ENCODE measurements at regions not wholly inside any gene's neighbourhood (a gene's known extent, or its start where the extent isn't known, plus 50 kb on each side); places are given as distances from the start of the nearest gene placed in this dataset.

- Histone ChIP-seq H3K36me3 (no peaks in the 10 kb centered on the region), H3K4me3 (ENCODE audit: low read depth in 1 of 2, low read length in 1 of 2) (no peak overlapping the region), H3K27me3 (no peaks in the 10 kb centered on the region), H3K9me3 (no peaks in the 10 kb centered on the region), H3K27ac (no peak overlapping the region), H3K4me1 (ENCODE audit: control insufficient read depth in 1 of 2, insufficient read depth in 1 of 2, low read depth in 1 of 2, low read length in 1 of 2) (no peaks in the 10 kb centered on the region)
- no peak for TF ChIP-seq CTCF (IDR thresholded peaks at IDR 0.05)
Measured at GRCh38 chr10:128373071-128373749, 247.0 kb upstream of the MKI67 start.

GRCh38 chr10:128373831-128374230 lies 247.6 kb upstream of the MKI67 start:
- H3K27ac ChIP-seq, result no peak overlapping the region
- H3K4me3 ChIP-seq (ENCODE audit: low read depth in 1 of 2, low read length in 1 of 2), result no peak overlapping the region
- no peak for TF ChIP-seq CTCF (IDR thresholded peaks at IDR 0.05)
- no peaks in the 10 kb centered on the region for H3K9me3 ChIP-seq
- H3K36me3 ChIP-seq, result no peaks in the 10 kb centered on the region
- H3K27me3 ChIP-seq, result no peaks in the 10 kb centered on the region
- H3K4me1 ChIP-seq (ENCODE audit: control insufficient read depth in 1 of 2, insufficient read depth in 1 of 2, low read depth in 1 of 2, low read length in 1 of 2), result no peaks in the 10 kb centered on the region

- H3K27ac ChIP-seq, result no peak overlapping the region
- no peaks in the 10 kb centered on the region for H3K4me1 ChIP-seq (ENCODE audit: control insufficient read depth in 1 of 2, insufficient read depth in 1 of 2, low read depth in 1 of 2, low read length in 1 of 2)
- H3K4me3 ChIP-seq (ENCODE audit: low read depth in 1 of 2, low read length in 1 of 2), result no peak overlapping the region
- no peaks in the 10 kb centered on the region for H3K9me3 ChIP-seq
- TF ChIP-seq CTCF (IDR thresholded peaks at IDR 0.05), result no peak
- H3K36me3 ChIP-seq, result no peaks in the 10 kb centered on the region
- H3K27me3 ChIP-seq, result no peaks in the 10 kb centered on the region
Measured at GRCh38 chr10:128375171-128375570, 248.9 kb upstream of the MKI67 start.

GRCh38 chr10:128377364-128377987 lies 251.3 kb upstream of the MKI67 start:
- TF ChIP-seq CTCF (IDR thresholded peaks at IDR 0.05), result no peak
- no peaks in the 10 kb centered on the region for H3K27me3 ChIP-seq
- H3K9me3 ChIP-seq, result no peaks in the 10 kb centered on the region
- H3K4me3 ChIP-seq (ENCODE audit: low read depth in 1 of 2, low read length in 1 of 2), result no peak overlapping the region
- H3K27ac ChIP-seq, result no peak overlapping the region
- no peaks in the 10 kb centered on the region for H3K4me1 ChIP-seq (ENCODE audit: control insufficient read depth in 1 of 2, insufficient read depth in 1 of 2, low read depth in 1 of 2, low read length in 1 of 2)
- H3K36me3 ChIP-seq, result no peaks in the 10 kb centered on the region

- Histone ChIP-seq H3K27me3 (no peaks in the 10 kb centered on the region), H3K4me3 (ENCODE audit: low read depth in 1 of 2, low read length in 1 of 2) (no peak overlapping the region), H3K36me3 (no peaks in the 10 kb centered on the region), H3K4me1 (ENCODE audit: control insufficient read depth in 1 of 2, insufficient read depth in 1 of 2, low read depth in 1 of 2, low read length in 1 of 2) (no peaks in the 10 kb centered on the region), H3K27ac (no peak overlapping the region), H3K9me3 (no peaks in the 10 kb centered on the region)
- TF ChIP-seq CTCF (IDR thresholded peaks at IDR 0.05), result no peak
Measured at GRCh38 chr10:128377988-128378387, 251.8 kb upstream of the MKI67 start.
